Smooth muscle cell (in vitro differentiated cells): ENCODE measurements at regions not wholly inside any gene's neighbourhood (a gene's known extent, or its start where the extent isn't known, plus 50 kb on each side); places are given as distances from the start of the nearest gene placed in this dataset.

ENCODE experiments used
- DNase-seq: peaks from one replicate; lab custom pipeline; 2025; ENCODE audit not compliant: unreplicated experiment; lab: John Stamatoyannopoulos, UW
- H2AFZ ChIP-seq: fragments of 200-600 bp; sonication (generic); 2 replicates; pipeline ENCODE4 v1.6.0; 2016; ENCODE audit warnings: antibody characterized with exemption, low read depth, mild to moderate bottlenecking
- H3F3A ChIP-seq: fragments of 200-600 bp; sonication (generic); 2 replicates; pipeline ENCODE4 v1.6.0; 2017; ENCODE audit warnings: antibody characterized with exemption, low read depth
- H3K27ac ChIP-seq: fragments of 200-600 bp; sonication (generic); 2 replicates; pipeline ENCODE4 v1.5.1; 2016; ENCODE audit warnings: low read depth, mild to moderate bottlenecking
- H3K27me3 ChIP-seq: fragments of 200-600 bp; sonication (generic); 2 replicates; pipeline ENCODE4 v1.6.1; 2016; ENCODE audit warnings: low read depth, mild to moderate bottlenecking
- H3K36me3 ChIP-seq: fragments of 200-600 bp; sonication (generic); 2 replicates; pipeline ENCODE4 v1.5.1; 2016; ENCODE audit warnings: low read depth
- H3K4me1 ChIP-seq: fragments of 200-600 bp; sonication (generic); 2 replicates; pipeline ENCODE4 v1.5.1; 2016; ENCODE audit warnings: low read depth
- H3K4me2 ChIP-seq: fragments of 200-600 bp; sonication (generic); 2 replicates; pipeline ENCODE4 v1.6.0; 2016; ENCODE audit warnings: mild to moderate bottlenecking
- H3K4me3 ChIP-seq: fragments of 200-600 bp; sonication (generic); 2 replicates; pipeline ENCODE4 v1.5.1; 2016; ENCODE audit warnings: mild to moderate bottlenecking
- H3K79me2 ChIP-seq: fragments of 200-600 bp; sonication (generic); 2 replicates; pipeline ENCODE4 v1.6.0; 2016; ENCODE audit warnings: low read depth, mild to moderate bottlenecking
- H3K9ac ChIP-seq: fragments of 200-600 bp; sonication (generic); 2 replicates; pipeline ENCODE4 v1.6.0; 2016; ENCODE audit warnings: low read depth
- H3K9me3 ChIP-seq: fragments of 200-600 bp; sonication (generic); replicated peaks from 2 replicates; pipeline ENCODE4 v1.5.1; 2016; ENCODE audit warnings: low read depth
- H4K20me1 ChIP-seq: fragments of 200-600 bp; sonication (generic); 2 replicates; pipeline ENCODE4 v1.6.0; 2016; ENCODE audit warnings: low read depth
- CTCF ChIP-seq: fragments of 200-600 bp; sonication (generic); IDR thresholded peaks from 2 replicates; pipeline ENCODE4 v1.5.1; 2017; ENCODE audit warnings: borderline replicate concordance, mild to moderate bottlenecking, antibody characterized with exemption; ENCODE audit not compliant: insufficient read depth, poor library complexity, severe bottlenecking
- WGBS: methylation state at CpG from one replicate; pipeline ENCODE4 v1.1.7; 2016; ENCODE audit warnings: low lambda C conversion rate; 5-methylcytosine and 5-hydroxymethylcytosine counted together

GRCh38 chr3:78029775-78030174 is 989.9 kb downstream of the ROBO2 start:
- peaks cover 4% of the 10 kb centered on the region for H3K4me1 ChIP-seq
- no peaks in the 10 kb centered on the region for H3K27me3 ChIP-seq
- WGBS = 97% methylated on average over 29 of the region's 39 CpGs
- no peak overlapping the region for H3K9ac ChIP-seq
- H3K27ac ChIP-seq = no peak overlapping the region
- no peak overlapping the region for H3K4me2 ChIP-seq
- no peak for DNase-seq
- H3K36me3 ChIP-seq = no peaks in the 10 kb centered on the region
- H3K4me3 ChIP-seq = no peak overlapping the region
- no peaks in the 10 kb centered on the region for H3F3A ChIP-seq
- H3K79me2 ChIP-seq = no peaks in the 10 kb centered on the region
- no peaks in the 10 kb centered on the region for H4K20me1 ChIP-seq
- TF ChIP-seq CTCF = no peak
- H2AFZ ChIP-seq = no peak overlapping the region
- H3K9me3 ChIP-seq = no peaks in the 10 kb centered on the region

GRCh38 chr3:78035131-78035641 is 995.3 kb downstream of the ROBO2 start:
- Histone ChIP-seq H3K9me3 (no peaks in the 10 kb centered on the region), H3K36me3 (no peaks in the 10 kb centered on the region), H3F3A (no peaks in the 10 kb centered on the region), H3K27me3 (no peaks in the 10 kb centered on the region), H3K27ac (no peak overlapping the region), H2AFZ (peak overlapping the region; percentile 81), H3K79me2 (no peaks in the 10 kb centered on the region), H4K20me1 (no peaks in the 10 kb centered on the region), H3K9ac (no peak overlapping the region), H3K4me3 (peak overlapping the region; percentile 16), H3K4me1 (peaks cover 12% of the 10 kb centered on the region), H3K4me2 (peak overlapping the region; percentile 77)
- DNase-seq = no peak
- WGBS = 24% methylated on average over 7 of the region's 7 CpGs
- no peak for TF ChIP-seq CTCF

- no peaks in the 10 kb centered on the region for H3K79me2 ChIP-seq
- H3K4me3 ChIP-seq = no peak overlapping the region
- no peak for DNase-seq
- H4K20me1 ChIP-seq = no peaks in the 10 kb centered on the region
- H3K4me2 ChIP-seq = no peak overlapping the region
- no peak for TF ChIP-seq CTCF
- no peaks in the 10 kb centered on the region for H3K9me3 ChIP-seq
- H3K27me3 ChIP-seq = no peaks in the 10 kb centered on the region
- no peak overlapping the region for H3K9ac ChIP-seq
- peaks cover 4% of the 10 kb centered on the region for H3K4me1 ChIP-seq
- no peak overlapping the region for H3K27ac ChIP-seq
- H3F3A ChIP-seq = no peaks in the 10 kb centered on the region
- no peaks in the 10 kb centered on the region for H3K36me3 ChIP-seq
- no peak overlapping the region for H2AFZ ChIP-seq
- WGBS = 94% methylated on average over 1 of the region's 1 CpG
Measured at GRCh38 chr3:78041486-78041885, 1001.6 kb downstream of the ROBO2 start.

- H3K9ac ChIP-seq = no peak overlapping the region
- no peaks in the 10 kb centered on the region for H3K79me2 ChIP-seq
- no peaks in the 10 kb centered on the region for H3K36me3 ChIP-seq
- H3K4me2 ChIP-seq = no peak overlapping the region
- no peak for TF ChIP-seq CTCF
- no peak overlapping the region for H3K27ac ChIP-seq
- peaks cover 8% of the 10 kb centered on the region for H3K4me1 ChIP-seq
- WGBS = 76% methylated on average over 6 of the region's 6 CpGs
- DNase-seq = no peak
- H4K20me1 ChIP-seq = no peaks in the 10 kb centered on the region
- no peaks in the 10 kb centered on the region for H3K27me3 ChIP-seq
- no peaks in the 10 kb centered on the region for H3K9me3 ChIP-seq
- no peak overlapping the region for H2AFZ ChIP-seq
- no peaks in the 10 kb centered on the region for H3F3A ChIP-seq
- no peak overlapping the region for H3K4me3 ChIP-seq
Measured at GRCh38 chr3:78046566-78046965, 1006.7 kb downstream of the ROBO2 start.
